Progenitor cell of endocrine pancreas (in vitro differentiated cells): ENCODE measurements at regions not wholly inside any gene's neighbourhood (a gene's known extent, or its start where the extent isn't known, plus 50 kb on each side); places are given as distances from the start of the nearest gene placed in this dataset.
A peak's percentile ranks its signal among the peaks of the same experiment; 100 is the strongest.
"Not testable (repeated sequence)": the region's sequence is repeated elsewhere in the genome, so short reads cannot be mapped to it uniquely, and the experiment has no call there.

Experiments used
- DNase-seq: peaks from one replicate; pipeline ENCODE4 v3.0.0; 2021; ENCODE audit warnings: low spot score; ENCODE audit not compliant: unreplicated experiment
- H3K27ac Mint-ChIP-seq: 2 replicates; pipeline ENCODE4 v1.8.0; 2021; ENCODE audit warnings: mild to moderate bottlenecking, moderate library complexity, mixed read lengths
- H3K27me3 Mint-ChIP-seq: 2 replicates; pipeline ENCODE4 v1.8.0; 2021; ENCODE audit warnings: mixed read lengths
- H3K36me3 Mint-ChIP-seq: 2 replicates; pipeline ENCODE4 v1.8.0; 2022; ENCODE audit warnings: mixed read lengths; ENCODE audit not compliant: insufficient read depth
- H3K4me1 Mint-ChIP-seq: 2 replicates; pipeline ENCODE4 v1.8.0; 2021; ENCODE audit warnings: low read depth, mixed read lengths
- H3K4me3 Mint-ChIP-seq: 2 replicates; pipeline ENCODE4 v1.8.0; 2021; ENCODE audit warnings: low read depth, mild to moderate bottlenecking, moderate library complexity, mixed read lengths
- H3K9me3 Mint-ChIP-seq: 2 replicates; pipeline ENCODE4 v1.8.0; 2021; ENCODE audit warnings: low read depth, mixed read lengths
- CTCF ChIP-seq: fragments of 200-600 bp; sonication (generic); IDR thresholded peaks from one replicate; pipeline ENCODE4 v1.5.0; 2021; ENCODE audit warnings: antibody characterized with exemption, mild to moderate bottlenecking; ENCODE audit not compliant: unreplicated experiment

- not testable (repeated sequence) for H3K4me1 Mint-ChIP-seq, H3K27me3 Mint-ChIP-seq, H3K4me3 Mint-ChIP-seq, DNase-seq, H3K27ac Mint-ChIP-seq
- H3K9me3 Mint-ChIP-seq: peaks cover 30% of the 10 kb centered on the region
- H3K36me3 Mint-ChIP-seq: peaks cover 23% of the 10 kb centered on the region
Observed at GRCh38 chr2:91422102-91422501, 2730.6 kb downstream of the RPIA start.

- not testable (repeated sequence) for H3K4me1 Mint-ChIP-seq, H3K27me3 Mint-ChIP-seq, H3K4me3 Mint-ChIP-seq, H3K27ac Mint-ChIP-seq, DNase-seq
- peaks cover 18% of the 10 kb centered on the region for H3K9me3 Mint-ChIP-seq
- H3K36me3 Mint-ChIP-seq: peaks cover 10% of the 10 kb centered on the region
Observed at GRCh38 chr2:91427148-91427547, 2735.7 kb downstream of the RPIA start.

- peaks cover 13% of the 10 kb centered on the region for H3K9me3 Mint-ChIP-seq
- H3K27ac Mint-ChIP-seq, H3K4me1 Mint-ChIP-seq, H3K36me3 Mint-ChIP-seq, H3K27me3 Mint-ChIP-seq, H3K4me3 Mint-ChIP-seq, DNase-seq: not testable (repeated sequence)
Observed at GRCh38 chr2:91441932-91442245, 2750.4 kb downstream of the RPIA start.

GRCh38 chr2:91442246-91442905, 2750.9 kb downstream of the RPIA start:
- Mint-ChIP-seq H3K9me3 (peaks cover 9% of the 10 kb centered on the region), H3K27me3 (no peaks in the 10 kb centered on the region), H3K36me3 (peaks cover 5% of the 10 kb centered on the region), H3K4me1 (no peaks in the 10 kb centered on the region), H3K4me3 (no peak overlapping the region), H3K27ac (no peak overlapping the region)
- no peak for TF ChIP-seq CTCF
- DNase-seq: no peak

GRCh38 chr2:91442906-91443729, 2751.6 kb downstream of the RPIA start:
- not testable (repeated sequence) for DNase-seq, H3K4me1 Mint-ChIP-seq, H3K27ac Mint-ChIP-seq, H3K9me3 Mint-ChIP-seq, H3K36me3 Mint-ChIP-seq, H3K27me3 Mint-ChIP-seq, H3K4me3 Mint-ChIP-seq

- not testable (repeated sequence) for H3K9me3 Mint-ChIP-seq, H3K27ac Mint-ChIP-seq, H3K4me3 Mint-ChIP-seq, H3K27me3 Mint-ChIP-seq, H3K4me1 Mint-ChIP-seq, H3K36me3 Mint-ChIP-seq, DNase-seq
Observed at GRCh38 chr2:91443730-91444115, 2752.2 kb downstream of the RPIA start.

GRCh38 chr2:91445705-91446104, 2754.2 kb downstream of the RPIA start:
- not testable (repeated sequence) for H3K4me1 Mint-ChIP-seq, H3K36me3 Mint-ChIP-seq, H3K27ac Mint-ChIP-seq, DNase-seq, H3K27me3 Mint-ChIP-seq, H3K9me3 Mint-ChIP-seq, H3K4me3 Mint-ChIP-seq

- not testable (repeated sequence) for H3K27ac Mint-ChIP-seq, H3K27me3 Mint-ChIP-seq, H3K36me3 Mint-ChIP-seq, H3K4me3 Mint-ChIP-seq, H3K4me1 Mint-ChIP-seq, DNase-seq
- H3K9me3 Mint-ChIP-seq: peaks cover 11% of the 10 kb centered on the region
Observed at GRCh38 chr2:91446489-91446888, 2755.0 kb downstream of the RPIA start.

GRCh38 chr2:91446915-91447314, 2755.4 kb downstream of the RPIA start:
- H3K27ac Mint-ChIP-seq: not testable (repeated sequence)

GRCh38 chr2:91447508-91447907, 2756.0 kb downstream of the RPIA start:
- not testable (repeated sequence) for DNase-seq, H3K36me3 Mint-ChIP-seq, H3K27ac Mint-ChIP-seq, H3K4me1 Mint-ChIP-seq, H3K27me3 Mint-ChIP-seq, H3K4me3 Mint-ChIP-seq
- peaks cover 15% of the 10 kb centered on the region for H3K9me3 Mint-ChIP-seq

More at GRCh38 chr2:91446915-91447314, 2755.4 kb downstream of the RPIA start:
- peaks cover 12% of the 10 kb centered on the region for H3K9me3 Mint-ChIP-seq
- not testable (repeated sequence) for H3K4me1 Mint-ChIP-seq, H3K4me3 Mint-ChIP-seq, H3K27me3 Mint-ChIP-seq, H3K36me3 Mint-ChIP-seq, DNase-seq

GRCh38 chr2:91462292-91462691, 2770.8 kb downstream of the RPIA start:
- not testable (repeated sequence) for H3K4me1 Mint-ChIP-seq

GRCh38 chr2:91463007-91463406, 2771.5 kb downstream of the RPIA start:
- not testable (repeated sequence) for H3K27me3 Mint-ChIP-seq, H3K27ac Mint-ChIP-seq, H3K36me3 Mint-ChIP-seq, H3K4me1 Mint-ChIP-seq, H3K4me3 Mint-ChIP-seq
- peak; percentile 9 for DNase-seq
- H3K9me3 Mint-ChIP-seq: peaks cover 14% of the 10 kb centered on the region

More at GRCh38 chr2:91462292-91462691, 2770.8 kb downstream of the RPIA start:
- peaks cover 14% of the 10 kb centered on the region for H3K9me3 Mint-ChIP-seq
- not testable (repeated sequence) for H3K36me3 Mint-ChIP-seq, DNase-seq, H3K4me3 Mint-ChIP-seq, H3K27ac Mint-ChIP-seq, H3K27me3 Mint-ChIP-seq
